Mesenchymal stem cell (in vitro differentiated cells and primary cell): ENCODE measurements at regions not wholly inside any gene's neighbourhood (a gene's known extent, or its start where the extent isn't known, plus 50 kb on each side); places are given as distances from the start of the nearest gene placed in this dataset.
A peak's percentile ranks its signal among the peaks of the same experiment; 100 is the strongest.

Experiments
- DNase-seq: peaks from one replicate; pipeline ENCODE4 v3.0.0-alpha.2; 2013
- H2AFZ ChIP-seq: one replicate; pipeline ENCODE4 v1.6.1; 2013; ENCODE audit warnings: low read depth, mild to moderate bottlenecking, control low read depth, inconsistent platforms, low read length, moderate library complexity
- H2AK5ac ChIP-seq: 2 replicates; pipeline ENCODE4 v1.6.1; 2013; ENCODE audit warnings: low read length, moderate library complexity, mild to moderate bottlenecking, inconsistent platforms; ENCODE audit not compliant: severe bottlenecking
- H2BK120ac ChIP-seq: one replicate; pipeline ENCODE4 v1.6.1; 2013; ENCODE audit warnings: low read depth, mild to moderate bottlenecking, inconsistent platforms, low read length, moderate library complexity
- H2BK12ac ChIP-seq, 2 experiments: one replicate each; pipeline ENCODE4 v1.6.1; 2013; ENCODE audit warnings: inconsistent platforms in 2 of 2, low read length in 2 of 2, mild to moderate bottlenecking in 2 of 2, moderate library complexity in 2 of 2, control low read depth in 1 of 2
- H2BK15ac ChIP-seq: one replicate; pipeline ENCODE4 v1.6.1; 2013; ENCODE audit warnings: mild to moderate bottlenecking, low read depth, inconsistent platforms; ENCODE audit not compliant: poor library complexity, severe bottlenecking
- H2BK5ac ChIP-seq: 2 replicates; pipeline ENCODE4 v1.6.1; 2013; ENCODE audit warnings: low read depth, mild to moderate bottlenecking, low read length, control low read depth, inconsistent platforms; ENCODE audit not compliant: poor library complexity, severe bottlenecking
- H3K14ac ChIP-seq, 2 experiments: one replicate each; pipeline ENCODE4 v1.6.1; 2013; ENCODE audit warnings: inconsistent platforms in 2 of 2, low read length in 2 of 2, control low read depth in 1 of 2, mild to moderate bottlenecking in 1 of 2, moderate library complexity in 1 of 2
- H3K18ac ChIP-seq, 2 experiments: one replicate each; pipeline ENCODE4 v1.6.1; 2013; ENCODE audit warnings: inconsistent platforms in 2 of 2, low read length in 2 of 2, control low read depth in 1 of 2, low read depth in 1 of 2, mild to moderate bottlenecking in 1 of 2
- H3K23ac ChIP-seq, 2 experiments: one replicate each; pipeline ENCODE4 v1.6.1; 2013; ENCODE audit warnings: inconsistent platforms in 2 of 2, low read length in 2 of 2, mild to moderate bottlenecking in 2 of 2, moderate library complexity in 2 of 2, control low read depth in 1 of 2
- H3K27ac ChIP-seq: 2 replicates; pipeline ENCODE4 v1.5.1; 2013; ENCODE audit warnings: mild to moderate bottlenecking, moderate library complexity, low read length, control low read depth, inconsistent platforms; ENCODE audit not compliant: poor library complexity, severe bottlenecking
- H3K27me3 ChIP-seq, 2 experiments: 2 replicates each; pipeline versions ENCODE4 v1.6.1 to v1.7.0; 2013; ENCODE audit warnings: low read length in 2 of 2, mild to moderate bottlenecking in 2 of 2, moderate library complexity in 2 of 2, control low read depth in 1 of 2, inconsistent platforms in 1 of 2; ENCODE audit not compliant: control insufficient read depth in 1 of 2, insufficient read depth in 1 of 2
- H3K36me3 ChIP-seq, 2 experiments: 2 replicates each; pipeline versions ENCODE4 v1.6.1 to v1.7.0; 2013; ENCODE audit warnings: low read length in 2 of 2, control low read depth in 1 of 2, inconsistent platforms in 1 of 2, low read depth in 1 of 2, mild to moderate bottlenecking in 1 of 2; ENCODE audit not compliant: insufficient read depth in 2 of 2, control insufficient read depth in 1 of 2
- H3K4ac ChIP-seq, 2 experiments: one replicate each; pipeline ENCODE4 v1.6.1; 2013; ENCODE audit warnings: inconsistent platforms in 2 of 2, low read length in 2 of 2, mild to moderate bottlenecking in 2 of 2, moderate library complexity in 2 of 2, control low read depth in 1 of 2, low read depth in 1 of 2
- H3K4me1 ChIP-seq: 2 replicates; pipeline ENCODE4 v1.6.1; 2013; ENCODE audit warnings: low read depth, low read length, control low read depth; ENCODE audit not compliant: control insufficient read depth, insufficient read depth
- H3K4me2 ChIP-seq: 2 replicates; pipeline ENCODE4 v1.6.1; 2013; ENCODE audit warnings: low read length, mild to moderate bottlenecking, inconsistent platforms; ENCODE audit not compliant: poor library complexity, severe bottlenecking
- H3K4me3 ChIP-seq, 2 experiments: 2 replicates each; pipeline versions ENCODE4 v1.5.1 to v1.7.0; 2013; ENCODE audit warnings: low read length in 2 of 2, mild to moderate bottlenecking in 2 of 2, control low read depth in 1 of 2, low read depth in 1 of 2; ENCODE audit not compliant: insufficient read depth in 1 of 2
- H3K79me1 ChIP-seq: replicated peaks from 2 replicates; pipeline ENCODE4 v1.6.1; 2013; ENCODE audit warnings: mild to moderate bottlenecking, control low read depth, low read length, inconsistent platforms; ENCODE audit not compliant: poor library complexity, severe bottlenecking
- H3K9ac ChIP-seq: 2 replicates; pipeline ENCODE4 v1.7.0; 2013; ENCODE audit warnings: mild to moderate bottlenecking, low read length, moderate library complexity
- H3K9me3 ChIP-seq: 2 replicates; pipeline ENCODE4 v1.7.0; 2013; ENCODE audit warnings: mild to moderate bottlenecking, low read length; ENCODE audit not compliant: control insufficient read depth
- H4K8ac ChIP-seq: one replicate; pipeline ENCODE4 v1.6.1; 2013; ENCODE audit warnings: inconsistent platforms, mild to moderate bottlenecking, low read length, moderate library complexity
- H4K91ac ChIP-seq: one replicate; pipeline ENCODE4 v1.6.1; 2013; ENCODE audit warnings: mild to moderate bottlenecking, low read length, inconsistent platforms
- WGBS: methylation state at CpG from one replicate; pipeline ENCODE4 v1.1.7; 2013; ENCODE audit warnings: mixed read lengths; 5-methylcytosine and 5-hydroxymethylcytosine counted together

DNA sequence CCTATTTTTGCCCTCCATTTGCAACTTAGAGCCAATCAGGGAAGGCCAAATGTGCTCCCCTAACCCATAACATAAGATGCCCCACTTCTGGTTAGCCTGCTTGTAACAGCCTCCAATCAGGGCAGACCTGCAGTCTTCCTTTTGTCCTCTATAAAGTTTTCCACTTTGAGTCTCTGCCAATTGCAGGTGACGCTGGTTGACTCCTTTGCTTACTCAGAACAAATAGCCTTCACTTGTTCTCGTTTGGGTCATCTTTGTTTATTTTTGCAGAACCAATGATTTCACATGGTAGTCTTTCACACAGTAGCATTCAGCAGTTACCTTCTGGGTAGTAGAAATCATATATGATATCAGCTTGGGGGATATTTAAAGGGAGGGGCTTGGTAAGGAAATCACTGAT, 225.6 kb downstream of the MINAR1 start:
- Histone ChIP-seq H3K27ac (no peak overlapping the region), H3K9me3 (no peaks in the 10 kb centered on the region), H3K36me3 (no peaks in the 10 kb centered on the region), H2BK120ac (no peak overlapping the region), H3K79me1 (no peaks in the 10 kb centered on the region), H2AK5ac (no peak overlapping the region), H3K9ac (no peak overlapping the region), H4K91ac (no peak overlapping the region), H3K4me1 (no peaks in the 10 kb centered on the region), H3K14ac (no peak overlapping the region), H3K4me2 (no peak overlapping the region), H3K23ac (no peak overlapping the region), H3K4ac (no peak overlapping the region), H2AFZ (no peak overlapping the region), H3K4me3 (no peak overlapping the region), H2BK12ac (no peak overlapping the region), H3K27me3 (no peaks in the 10 kb centered on the region), H3K18ac (no peak overlapping the region), H4K8ac (no peak overlapping the region), H2BK15ac (no peak overlapping the region), H2BK5ac (no peak overlapping the region)
- DNase-seq: no peak
- 58% methylated on average over 2 of the region's 2 CpGs for WGBS

DNA sequence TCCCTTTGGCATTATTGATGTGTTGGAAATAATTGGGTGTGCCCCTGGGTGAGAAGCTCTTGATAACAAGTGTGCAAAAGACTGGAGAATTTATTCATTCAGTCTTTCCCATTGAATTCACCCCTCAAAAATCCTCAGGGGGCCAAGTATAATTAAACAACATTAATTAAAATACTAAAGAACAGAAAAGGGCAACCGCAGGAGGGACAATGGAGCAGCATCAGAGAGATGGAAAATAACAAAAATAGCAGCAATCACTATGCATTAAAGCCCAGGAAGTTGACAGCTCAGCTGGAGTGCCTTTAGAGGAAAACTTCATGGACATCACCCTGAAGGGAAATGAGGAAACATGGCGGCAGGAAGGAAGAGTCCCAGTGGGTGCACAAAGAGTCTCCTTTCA, 227.6 kb downstream of the MINAR1 start:
- H2AK5ac ChIP-seq: no peak overlapping the region
- H3K23ac ChIP-seq: no peak overlapping the region
- no peaks in the 10 kb centered on the region for H3K27me3 ChIP-seq
- H2BK12ac ChIP-seq: no peak overlapping the region
- no peak overlapping the region for H4K8ac ChIP-seq
- H3K4me1 ChIP-seq: no peaks in the 10 kb centered on the region
- H3K36me3 ChIP-seq: no peaks in the 10 kb centered on the region
- no peaks in the 10 kb centered on the region for H3K79me1 ChIP-seq
- H2AFZ ChIP-seq: no peak overlapping the region
- no peak overlapping the region for H3K14ac ChIP-seq
- H2BK15ac ChIP-seq: no peak overlapping the region
- WGBS: 82% methylated on average over 2 of the region's 2 CpGs
- H4K91ac ChIP-seq: no peak overlapping the region
- H3K27ac ChIP-seq: no peak overlapping the region
- DNase-seq: no peak
- H3K4me3 ChIP-seq: no peak overlapping the region
- H3K4me2 ChIP-seq: no peak overlapping the region
- H3K9me3 ChIP-seq: no peaks in the 10 kb centered on the region
- no peak overlapping the region for H2BK120ac ChIP-seq
- no peak overlapping the region for H3K18ac ChIP-seq
- H3K4ac ChIP-seq: no peak overlapping the region
- H2BK5ac ChIP-seq: no peak overlapping the region
- no peak overlapping the region for H3K9ac ChIP-seq

DNA sequence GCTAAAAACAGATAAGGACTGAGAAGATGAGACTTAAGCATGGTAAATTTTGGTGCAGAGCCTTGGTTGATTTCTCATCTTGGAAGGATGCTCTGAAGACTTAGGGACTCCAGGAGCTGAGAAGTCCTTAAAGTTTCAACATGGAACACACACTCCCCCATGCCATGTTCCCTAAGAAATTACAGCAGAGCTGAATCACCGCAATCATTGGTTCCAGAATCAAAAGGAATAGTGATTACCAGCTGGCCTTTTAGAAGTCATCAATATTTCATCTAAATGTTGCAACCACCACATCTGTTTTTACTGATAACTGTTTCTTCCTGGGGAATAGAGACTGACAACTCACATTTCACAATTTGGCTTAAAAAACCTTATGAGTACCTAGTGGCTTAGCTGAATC, 229.3 kb downstream of the MINAR1 start:
- Histone ChIP-seq H2BK12ac (no peak overlapping the region), H2AFZ (no peak overlapping the region), H3K27ac (no peak overlapping the region), H2BK15ac (no peak overlapping the region), H3K4me1 (no peaks in the 10 kb centered on the region), H3K36me3 (no peaks in the 10 kb centered on the region), H3K4me3 (no peak overlapping the region), H3K18ac (no peak overlapping the region), H3K4me2 (no peak overlapping the region), H2AK5ac (no peak overlapping the region), H3K23ac (no peak overlapping the region), H2BK5ac (no peak overlapping the region), H2BK120ac (no peak overlapping the region), H3K14ac (no peak overlapping the region), H3K9me3 (no peaks in the 10 kb centered on the region), H3K79me1 (no peaks in the 10 kb centered on the region), H4K8ac (no peak overlapping the region), H3K27me3 (no peaks in the 10 kb centered on the region), H4K91ac (no peak overlapping the region), H3K4ac (no peak overlapping the region), H3K9ac (no peak overlapping the region)
- no peak for DNase-seq
- WGBS: 86% methylated on average over 1 of the region's 1 CpG

DNA sequence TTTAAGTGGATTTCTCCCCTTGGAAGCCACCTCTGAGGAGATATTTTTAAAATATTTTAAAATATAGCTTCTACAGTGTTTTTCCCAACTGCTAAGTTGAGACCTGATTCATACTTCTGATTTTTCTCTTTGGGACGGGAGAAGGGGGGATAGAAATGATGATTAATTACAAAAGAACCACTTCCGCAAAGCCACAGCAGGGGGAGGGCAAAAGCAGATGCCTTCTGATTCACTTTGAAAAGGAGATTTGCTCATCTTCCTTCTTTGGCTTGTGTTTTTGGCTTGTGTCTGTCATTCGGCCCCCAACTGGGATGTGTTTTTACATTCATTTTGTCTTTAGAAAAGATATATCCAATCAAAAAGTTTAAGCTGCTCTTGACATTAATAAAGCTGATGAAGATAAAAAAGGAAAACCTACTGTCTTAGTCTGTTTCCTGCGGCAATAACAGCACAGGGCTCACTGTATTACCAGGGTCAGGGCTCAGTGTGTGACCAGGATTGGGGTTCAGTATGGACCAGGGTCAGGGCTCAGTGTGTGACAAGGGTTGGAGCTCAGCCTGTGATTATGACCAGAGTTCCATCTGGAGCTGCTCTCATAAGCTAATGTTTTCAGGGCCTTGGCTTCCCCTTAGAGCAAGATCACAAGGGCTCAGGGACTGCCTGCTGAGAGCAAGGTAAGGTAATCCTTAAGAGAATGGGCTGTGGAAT, 223.2 kb downstream of the MTHFS start:
- Histone ChIP-seq H3K4ac (no peak overlapping the region), H3K4me1 (peaks cover 4% of the 10 kb centered on the region), H3K79me1 (no peaks in the 10 kb centered on the region), H4K8ac (no peak overlapping the region), H3K23ac (no peak overlapping the region), H3K36me3 (no peaks in the 10 kb centered on the region), H3K27ac (peak overlapping the region; percentile 48), H2BK5ac (no peak overlapping the region), H3K18ac (no peak overlapping the region), H2BK12ac (no peak overlapping the region), H4K91ac (peak overlapping the region; percentile 50), H3K4me2 (no peak overlapping the region), H3K27me3 (no peaks in the 10 kb centered on the region), H2AK5ac (peak overlapping the region; percentile 10), H3K9me3 (no peaks in the 10 kb centered on the region), H3K4me3 (no peak overlapping the region), H2AFZ (no peak overlapping the region), H3K14ac (no peak overlapping the region), H2BK15ac (no peak overlapping the region), H2BK120ac (no peak overlapping the region), H3K9ac (peak overlapping the region; percentile 64)
- 53% methylated on average over 3 of the region's 4 CpGs for WGBS
- DNase-seq: peak; percentile 18
